ENCODE measurements at regions not wholly inside any gene's neighbourhood (a gene's known extent, or its start where the extent isn't known, plus 50 kb on each side); places are given as distances from the start of the nearest gene placed in this dataset.

- no peak for FAIRE-seq
Measured at GRCh38 chr12:100675432-100675831, 101.9 kb downstream of the GAS2L3 start.

- no peak for FAIRE-seq
Measured at GRCh38 chr12:100681074-100681473, 107.6 kb downstream of the GAS2L3 start.

- no peak for FAIRE-seq
Measured at GRCh38 chr12:100682178-100682577, 108.7 kb downstream of the GAS2L3 start.

- no peak for FAIRE-seq
Measured at GRCh38 chr12:100687686-100688085, 106.9 kb upstream of the ANO4 start.

GRCh38 chr12:100688451-100688864 is 106.1 kb upstream of the ANO4 start:
- no peak for FAIRE-seq

GRCh38 chr12:100692502-100692901 is 102.1 kb upstream of the ANO4 start:
- FAIRE-seq = no peak

- FAIRE-seq = no peak
Measured at GRCh38 chr12:100698518-100698917, 96.1 kb upstream of the ANO4 start.

GRCh38 chr12:100699209-100699608 is 95.4 kb upstream of the ANO4 start:
- no peak for FAIRE-seq

- FAIRE-seq = no peak
Measured at GRCh38 chr12:100703337-100703736, 91.2 kb upstream of the ANO4 start.

- FAIRE-seq = no peak
Measured at GRCh38 chr12:100703868-100704267, 90.7 kb upstream of the ANO4 start.

GRCh38 chr12:100706033-100706432 is 88.5 kb upstream of the ANO4 start:
- FAIRE-seq = no peak

GRCh38 chr12:100708591-100708990 is 86.0 kb upstream of the ANO4 start:
- FAIRE-seq = no peak

GRCh38 chr12:100715976-100716944 is 78.3 kb upstream of the ANO4 start:
- no peak for FAIRE-seq

GRCh38 chr12:100716945-100717732 is 77.4 kb upstream of the ANO4 start:
- FAIRE-seq = no peak

- FAIRE-seq = no peak
Measured at GRCh38 chr12:100717733-100718067, 76.9 kb upstream of the ANO4 start.

- FAIRE-seq = no peak
Measured at GRCh38 chr12:100718187-100718586, 76.4 kb upstream of the ANO4 start.

GRCh38 chr12:100720016-100720654 is 74.4 kb upstream of the ANO4 start:
- no peak for FAIRE-seq

GRCh38 chr12:100721169-100721568 is 73.4 kb upstream of the ANO4 start:
- FAIRE-seq = no peak

GRCh38 chr12:100724071-100724470 is 70.5 kb upstream of the ANO4 start:
- FAIRE-seq = no peak

- FAIRE-seq = no peak
Measured at GRCh38 chr12:100733817-100734593, 60.6 kb upstream of the ANO4 start.

- no peak for FAIRE-seq
Measured at GRCh38 chr12:100737168-100737567, 57.4 kb upstream of the ANO4 start.

- FAIRE-seq = no peak
Measured at GRCh38 chr12:100738086-100738485, 56.5 kb upstream of the ANO4 start.

Measured in islet of Langerhans (tissue), 1 donor.